ENCODE measurements at regions not wholly inside any gene's neighbourhood (a gene's known extent, or its start where the extent isn't known, plus 50 kb on each side); places are given as distances from the start of the nearest gene placed in this dataset.

DNA sequence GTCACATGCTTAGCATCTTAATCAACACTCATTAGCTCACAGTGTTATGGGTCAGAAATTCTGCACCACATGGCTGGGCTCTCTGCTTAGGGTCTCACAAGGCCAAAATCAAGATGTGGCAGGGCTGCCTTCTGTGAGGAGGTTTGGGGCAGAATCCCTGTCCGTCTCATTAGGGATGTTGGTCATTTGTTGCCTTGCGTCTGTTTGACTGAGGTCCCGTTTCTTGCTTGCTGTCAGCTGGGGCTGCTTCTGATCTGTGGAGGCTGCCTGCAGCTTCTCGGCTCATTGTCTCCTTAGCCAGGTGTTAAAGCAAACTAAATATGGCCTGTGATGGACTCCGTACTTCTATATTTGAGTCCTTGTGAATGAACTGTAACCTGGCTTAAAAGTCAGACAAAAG is 146.5 kb downstream of the NDUFA10 start:
- TF ChIP-seq, protein P1, sequence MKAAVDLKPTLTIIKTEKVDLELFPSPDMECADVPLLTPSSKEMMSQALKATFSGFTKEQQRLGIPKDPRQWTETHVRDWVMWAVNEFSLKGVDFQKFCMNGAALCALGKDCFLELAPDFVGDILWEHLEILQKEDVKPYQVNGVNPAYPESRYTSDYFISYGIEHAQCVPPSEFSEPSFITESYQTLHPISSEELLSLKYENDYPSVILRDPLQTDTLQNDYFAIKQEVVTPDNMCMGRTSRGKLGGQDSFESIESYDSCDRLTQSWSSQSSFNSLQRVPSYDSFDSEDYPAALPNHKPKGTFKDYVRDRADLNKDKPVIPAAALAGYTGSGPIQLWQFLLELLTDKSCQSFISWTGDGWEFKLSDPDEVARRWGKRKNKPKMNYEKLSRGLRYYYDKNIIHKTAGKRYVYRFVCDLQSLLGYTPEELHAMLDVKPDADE (IDR thresholded peaks at IDR 0.05) = no peak
- no peak for TF ChIP-seq JUNB (IDR thresholded peaks at IDR 0.05; ENCODE audit: unreplicated experiment)
- no peak for TF ChIP-seq NANOG (IDR thresholded peaks at IDR 0.05; ENCODE audit: borderline replicate concordance)
- H3K4me2 ChIP-seq = no peak overlapping the region
- no peak overlapping the region for H2AFZ ChIP-seq
- no peaks in the 10 kb centered on the region for H4K20me1 ChIP-seq (replicated peaks; ENCODE audit: insufficient read depth)
- Mint-ChIP-seq H3K4me3 (no peak overlapping the region), H3K36me3 (ENCODE audit: low read depth) (no peaks in the 10 kb centered on the region; the same call in 2 of the 3 replicates), H3K27ac (no peak overlapping the region), H3K4me1 (peaks cover 21% of the 10 kb centered on the region), H3K27me3 (ENCODE audit: insufficient read depth, low read depth, poor library complexity) (peaks cover 6% of the 10 kb centered on the region), H3K9me3 (peaks cover 8% of the 10 kb centered on the region; the same call in 2 of the 3 replicates)
- H3K4me1 ChIP-seq (ENCODE audit: insufficient read depth) = no peaks in the 10 kb centered on the region
- no peak overlapping the region for H3K4me3 ChIP-seq
- ATAC-seq (no peak), DNase-seq (ENCODE audit: low spot score) (no peak)
- no peaks in the 10 kb centered on the region for H3K79me2 ChIP-seq (replicated peaks; ENCODE audit: insufficient read depth)
- H3F3A ChIP-seq (replicated peaks; ENCODE audit: low read depth) = no peaks in the 10 kb centered on the region
- H3K9me2 ChIP-seq (ENCODE audit: insufficient read depth) = no peaks in the 10 kb centered on the region
- no peak overlapping the region for H3K27ac ChIP-seq (ENCODE audit: low read depth)
- no peaks in the 10 kb centered on the region for H3K27me3 ChIP-seq (ENCODE audit: insufficient read depth)
- no peaks in the 10 kb centered on the region for H3K36me3 ChIP-seq (ENCODE audit: insufficient read depth)

DNA sequence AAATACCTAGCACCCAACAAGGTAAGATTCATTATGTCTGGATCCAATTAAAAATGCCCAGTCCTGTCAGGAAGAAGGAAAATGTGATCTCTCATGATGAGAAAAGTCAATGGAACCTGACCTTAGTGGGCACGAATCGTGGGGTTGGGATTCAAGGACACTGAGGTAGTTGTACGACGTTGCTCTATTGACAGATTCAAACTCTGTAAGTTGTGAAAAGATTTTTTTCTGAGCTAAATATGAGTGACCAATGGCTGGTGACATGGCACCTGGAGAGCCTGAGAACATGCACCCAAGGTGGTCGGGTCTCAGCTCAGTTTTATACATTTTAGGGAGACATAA is 148.2 kb downstream of the NDUFA10 start:
- H3K9me3 Mint-ChIP-seq = no peaks in the 10 kb centered on the region
- Histone ChIP-seq H3K27ac (ENCODE audit: low read depth) (no peak overlapping the region), H3K4me2 (no peak overlapping the region), H3K36me3 (ENCODE audit: insufficient read depth) (no peaks in the 10 kb centered on the region), H3F3A (replicated peaks; ENCODE audit: low read depth) (no peaks in the 10 kb centered on the region), H3K4me3 (no peak overlapping the region), H3K9me2 (ENCODE audit: insufficient read depth) (no peaks in the 10 kb centered on the region), H3K79me2 (replicated peaks; ENCODE audit: insufficient read depth) (no peaks in the 10 kb centered on the region), H3K27me3 (ENCODE audit: insufficient read depth) (no peaks in the 10 kb centered on the region), H3K4me1 (ENCODE audit: insufficient read depth) (no peaks in the 10 kb centered on the region), H4K20me1 (replicated peaks; ENCODE audit: insufficient read depth) (no peaks in the 10 kb centered on the region), H2AFZ (no peak overlapping the region)
- peaks cover 21% of the 10 kb centered on the region for H3K4me1 Mint-ChIP-seq
- H3K36me3 Mint-ChIP-seq (ENCODE audit: low read depth) = no peaks in the 10 kb centered on the region
- ATAC-seq = no peak
- H3K27ac Mint-ChIP-seq = no peak overlapping the region
- H3K27me3 Mint-ChIP-seq (ENCODE audit: insufficient read depth, low read depth, poor library complexity) = peaks cover 2% of the 10 kb centered on the region
- no peak overlapping the region for H3K4me3 Mint-ChIP-seq
- no peak for DNase-seq (ENCODE audit: low spot score)
- TF ChIP-seq, protein P2, sequence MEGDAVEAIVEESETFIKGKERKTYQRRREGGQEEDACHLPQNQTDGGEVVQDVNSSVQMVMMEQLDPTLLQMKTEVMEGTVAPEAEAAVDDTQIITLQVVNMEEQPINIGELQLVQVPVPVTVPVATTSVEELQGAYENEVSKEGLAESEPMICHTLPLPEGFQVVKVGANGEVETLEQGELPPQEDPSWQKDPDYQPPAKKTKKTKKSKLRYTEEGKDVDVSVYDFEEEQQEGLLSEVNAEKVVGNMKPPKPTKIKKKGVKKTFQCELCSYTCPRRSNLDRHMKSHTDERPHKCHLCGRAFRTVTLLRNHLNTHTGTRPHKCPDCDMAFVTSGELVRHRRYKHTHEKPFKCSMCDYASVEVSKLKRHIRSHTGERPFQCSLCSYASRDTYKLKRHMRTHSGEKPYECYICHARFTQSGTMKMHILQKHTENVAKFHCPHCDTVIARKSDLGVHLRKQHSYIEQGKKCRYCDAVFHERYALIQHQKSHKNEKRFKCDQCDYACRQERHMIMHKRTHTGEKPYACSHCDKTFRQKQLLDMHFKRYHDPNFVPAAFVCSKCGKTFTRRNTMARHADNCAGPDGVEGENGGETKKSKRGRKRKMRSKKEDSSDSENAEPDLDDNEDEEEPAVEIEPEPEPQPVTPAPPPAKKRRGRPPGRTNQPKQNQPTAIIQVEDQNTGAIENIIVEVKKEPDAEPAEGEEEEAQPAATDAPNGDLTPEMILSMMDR (conservative IDR thresholded peaks at IDR 0.05; ENCODE audit: low read depth in 2 of 2) = no peak
- TF ChIP-seq ZNF462 (CRISPR knock-in tag; IDR thresholded peaks at IDR 0.05) (no peak), POLR2AphosphoS5 (IDR thresholded peaks at IDR 0.05; ENCODE audit: low read depth) (no peak), ZNF114 (CRISPR knock-in tag; IDR thresholded peaks at IDR 0.05) (no peak), EZH2 (IDR thresholded peaks at IDR 0.05; ENCODE audit: low read depth, unreplicated experiment) (no peak), ZNF331 (CRISPR knock-in tag; IDR thresholded peaks at IDR 0.05; ENCODE audit: low read depth) (no peak), CREB1 (CRISPR knock-in tag; IDR thresholded peaks at IDR 0.05; ENCODE audit: low read depth) (no peak)
- TF ChIP-seq, protein P3, sequence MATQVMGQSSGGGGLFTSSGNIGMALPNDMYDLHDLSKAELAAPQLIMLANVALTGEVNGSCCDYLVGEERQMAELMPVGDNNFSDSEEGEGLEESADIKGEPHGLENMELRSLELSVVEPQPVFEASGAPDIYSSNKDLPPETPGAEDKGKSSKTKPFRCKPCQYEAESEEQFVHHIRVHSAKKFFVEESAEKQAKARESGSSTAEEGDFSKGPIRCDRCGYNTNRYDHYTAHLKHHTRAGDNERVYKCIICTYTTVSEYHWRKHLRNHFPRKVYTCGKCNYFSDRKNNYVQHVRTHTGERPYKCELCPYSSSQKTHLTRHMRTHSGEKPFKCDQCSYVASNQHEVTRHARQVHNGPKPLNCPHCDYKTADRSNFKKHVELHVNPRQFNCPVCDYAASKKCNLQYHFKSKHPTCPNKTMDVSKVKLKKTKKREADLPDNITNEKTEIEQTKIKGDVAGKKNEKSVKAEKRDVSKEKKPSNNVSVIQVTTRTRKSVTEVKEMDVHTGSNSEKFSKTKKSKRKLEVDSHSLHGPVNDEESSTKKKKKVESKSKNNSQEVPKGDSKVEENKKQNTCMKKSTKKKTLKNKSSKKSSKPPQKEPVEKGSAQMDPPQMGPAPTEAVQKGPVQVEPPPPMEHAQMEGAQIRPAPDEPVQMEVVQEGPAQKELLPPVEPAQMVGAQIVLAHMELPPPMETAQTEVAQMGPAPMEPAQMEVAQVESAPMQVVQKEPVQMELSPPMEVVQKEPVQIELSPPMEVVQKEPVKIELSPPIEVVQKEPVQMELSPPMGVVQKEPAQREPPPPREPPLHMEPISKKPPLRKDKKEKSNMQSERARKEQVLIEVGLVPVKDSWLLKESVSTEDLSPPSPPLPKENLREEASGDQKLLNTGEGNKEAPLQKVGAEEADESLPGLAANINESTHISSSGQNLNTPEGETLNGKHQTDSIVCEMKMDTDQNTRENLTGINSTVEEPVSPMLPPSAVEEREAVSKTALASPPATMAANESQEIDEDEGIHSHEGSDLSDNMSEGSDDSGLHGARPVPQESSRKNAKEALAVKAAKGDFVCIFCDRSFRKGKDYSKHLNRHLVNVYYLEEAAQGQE (IDR thresholded peaks at IDR 0.05; ENCODE audit: unreplicated experiment) = no peak
